ENCODE measurements at regions not wholly inside any gene's neighbourhood (a gene's known extent, or its start where the extent isn't known, plus 50 kb on each side); places are given as distances from the start of the nearest gene placed in this dataset.

GRCh38 chr10:131737543-131738395 is 163.0 kb upstream of the PPP2R2D start:
- H3K36me3 ChIP-seq (ENCODE audit: control insufficient read depth, low read length) = no peaks in the 10 kb centered on the region
- H3K27me3 ChIP-seq (ENCODE audit: control insufficient read depth, low read length) = no peaks in the 10 kb centered on the region
- no peaks in the 10 kb centered on the region for H4K20me1 ChIP-seq (ENCODE audit: control insufficient read depth, insufficient read depth, low read depth, low read length)
- H3K27ac ChIP-seq (ENCODE audit: low read depth, low read length) = no peak overlapping the region
- H3F3A ChIP-seq (ENCODE audit: control insufficient read depth, insufficient read depth) = no peaks in the 10 kb centered on the region
- H3K4me3 ChIP-seq (ENCODE audit: low read length) = no peak overlapping the region
- H3K79me2 ChIP-seq (ENCODE audit: control insufficient read depth, low read length) = no peaks in the 10 kb centered on the region
- H3K4me2 ChIP-seq (ENCODE audit: low read length) = no peak overlapping the region
- no peaks in the 10 kb centered on the region for H3K9me3 ChIP-seq (ENCODE audit: control insufficient read depth, insufficient read depth, low read length)
- H3K4me1 ChIP-seq (ENCODE audit: control insufficient read depth, low read length) = no peaks in the 10 kb centered on the region
- no peak for TF ChIP-seq CTCF (IDR thresholded peaks at IDR 0.05; ENCODE audit: low read depth, low read length, poor library complexity, severe bottlenecking)
- TF ChIP-seq EZH2phosphoT487 (IDR thresholded peaks at IDR 0.05; ENCODE audit: borderline replicate concordance, low read length) = no peak
- H3K9me2 ChIP-seq (replicated peaks; ENCODE audit: control insufficient read depth, low read length) = no peaks in the 10 kb centered on the region

GRCh38 chr10:131738396-131738735 is 162.4 kb upstream of the PPP2R2D start:
- Histone ChIP-seq H3F3A (ENCODE audit: control insufficient read depth, insufficient read depth) (no peaks in the 10 kb centered on the region), H3K36me3 (ENCODE audit: control insufficient read depth, low read length) (no peaks in the 10 kb centered on the region), H3K27ac (ENCODE audit: low read depth, low read length) (no peak overlapping the region), H3K4me1 (ENCODE audit: control insufficient read depth, low read length) (no peaks in the 10 kb centered on the region), H3K9me2 (replicated peaks; ENCODE audit: control insufficient read depth, low read length) (no peaks in the 10 kb centered on the region), H3K27me3 (ENCODE audit: control insufficient read depth, low read length) (no peaks in the 10 kb centered on the region), H3K4me2 (ENCODE audit: low read length) (no peak overlapping the region), H3K9me3 (ENCODE audit: control insufficient read depth, insufficient read depth, low read length) (no peaks in the 10 kb centered on the region), H3K79me2 (ENCODE audit: control insufficient read depth, low read length) (no peaks in the 10 kb centered on the region), H3K4me3 (ENCODE audit: low read length) (no peak overlapping the region), H4K20me1 (ENCODE audit: control insufficient read depth, insufficient read depth, low read depth, low read length) (no peaks in the 10 kb centered on the region)
- no peak for TF ChIP-seq EZH2phosphoT487 (IDR thresholded peaks at IDR 0.05; ENCODE audit: borderline replicate concordance, low read length)
- no peak for TF ChIP-seq CTCF (IDR thresholded peaks at IDR 0.05; ENCODE audit: low read depth, low read length, poor library complexity, severe bottlenecking)

DNA sequence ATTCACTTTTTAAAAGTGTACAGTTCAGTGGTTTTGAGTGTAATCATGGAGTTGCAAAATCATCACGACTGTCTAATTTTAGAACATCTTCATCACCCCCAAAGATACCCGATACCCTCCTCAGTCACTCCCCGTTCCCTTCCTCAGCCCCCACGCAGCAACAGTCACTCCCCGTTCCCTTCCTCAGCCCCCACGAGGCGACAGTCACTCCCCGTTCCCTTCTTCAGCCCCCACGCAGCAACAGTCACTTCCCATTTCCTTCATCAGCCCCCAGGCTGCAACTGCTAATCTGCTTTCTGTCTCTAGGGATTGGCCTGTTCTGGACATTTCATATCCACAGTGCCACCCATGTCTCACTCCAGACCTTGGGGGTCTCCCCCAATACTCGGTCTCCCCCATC is 161.6 kb upstream of the PPP2R2D start:
- Histone ChIP-seq H3K27me3 (ENCODE audit: control insufficient read depth, low read length) (no peaks in the 10 kb centered on the region), H3K27ac (ENCODE audit: low read depth, low read length) (no peak overlapping the region), H3K79me2 (ENCODE audit: control insufficient read depth, low read length) (no peaks in the 10 kb centered on the region), H3F3A (ENCODE audit: control insufficient read depth, insufficient read depth) (no peaks in the 10 kb centered on the region), H3K4me3 (ENCODE audit: low read length) (no peak overlapping the region), H3K36me3 (ENCODE audit: control insufficient read depth, low read length) (no peaks in the 10 kb centered on the region), H3K4me1 (ENCODE audit: control insufficient read depth, low read length) (no peaks in the 10 kb centered on the region), H3K9me3 (ENCODE audit: control insufficient read depth, insufficient read depth, low read length) (no peaks in the 10 kb centered on the region), H4K20me1 (ENCODE audit: control insufficient read depth, insufficient read depth, low read depth, low read length) (no peaks in the 10 kb centered on the region), H3K9me2 (replicated peaks; ENCODE audit: control insufficient read depth, low read length) (no peaks in the 10 kb centered on the region), H3K4me2 (ENCODE audit: low read length) (no peak overlapping the region)
- TF ChIP-seq CTCF (IDR thresholded peaks at IDR 0.05; ENCODE audit: low read depth, low read length, poor library complexity, severe bottlenecking) (no peak), EZH2phosphoT487 (IDR thresholded peaks at IDR 0.05; ENCODE audit: borderline replicate concordance, low read length) (no peak)

Data from DOHH2 (cell line).